HG02759 (cell line): ENCODE measurements at regions not wholly inside any gene's neighbourhood (a gene's known extent, or its start where the extent isn't known, plus 50 kb on each side); places are given as distances from the start of the nearest gene placed in this dataset.

Experiments used
- ATAC-seq: cut with Tn5 transposase; IDR thresholded peaks from one replicate; pipeline ENCODE4 v1.9.1; 2021; ENCODE audit warnings: mild to moderate bottlenecking, moderate library complexity; ENCODE audit not compliant: unreplicated experiment

DNA sequence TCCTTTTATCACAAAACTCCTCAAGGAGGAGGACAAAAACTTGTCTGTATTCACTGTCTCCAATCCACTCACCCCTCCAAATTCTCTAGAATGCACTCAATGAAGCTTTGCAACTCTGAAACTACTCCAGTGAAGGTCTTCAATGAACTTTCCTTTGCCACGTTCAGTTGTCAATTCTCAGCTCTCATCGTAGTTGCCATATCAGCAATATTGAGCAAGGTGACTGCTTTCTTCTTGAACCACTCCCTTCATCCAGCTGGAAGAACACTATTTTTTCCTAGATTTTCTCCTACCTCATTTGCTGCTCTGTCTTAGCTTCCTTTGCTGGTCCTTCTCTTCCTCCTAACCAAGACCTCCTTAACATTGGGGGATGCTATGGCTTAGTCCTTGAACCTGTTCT, 191.8 kb downstream of the KDR start:
- no peak for ATAC-seq

DNA sequence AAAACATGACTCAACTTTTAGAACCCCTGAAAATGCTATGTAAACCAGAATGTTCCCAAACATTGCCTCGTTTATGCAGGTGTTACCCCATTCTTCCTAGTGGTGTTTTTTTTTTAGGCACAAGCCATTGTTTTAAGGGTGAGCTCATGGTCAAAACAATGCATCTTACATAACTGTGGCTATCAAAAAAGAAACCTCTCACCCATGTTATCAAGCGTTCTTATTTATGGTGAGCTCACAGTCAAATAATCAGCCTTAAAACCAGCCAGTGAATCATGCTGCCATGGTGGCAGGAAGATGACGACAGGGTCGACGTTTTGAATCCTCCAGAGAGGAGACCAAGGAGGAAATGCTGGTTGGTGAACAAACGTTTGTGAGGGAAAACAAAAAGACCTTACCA, 195.2 kb downstream of the KDR start:
- no peak for ATAC-seq

DNA sequence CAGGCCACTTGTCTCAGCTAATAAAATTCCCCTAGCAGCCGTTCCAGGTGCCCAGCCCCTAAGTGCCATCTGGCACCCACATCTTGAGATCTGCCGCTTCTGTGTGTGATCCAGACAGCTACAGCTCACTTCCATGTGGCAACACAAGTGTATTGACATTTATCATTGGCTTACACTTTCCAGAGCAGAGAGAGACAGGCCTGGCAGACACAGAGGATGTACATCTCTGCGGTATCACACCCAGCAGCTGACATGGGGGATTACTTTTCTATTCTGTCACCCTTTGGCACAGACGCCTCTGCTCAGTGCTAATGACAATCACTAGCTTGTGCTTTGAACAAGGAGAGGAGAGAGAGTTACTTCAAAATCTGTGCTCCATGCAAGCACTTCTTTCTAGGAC, 195.9 kb downstream of the KDR start:
- ATAC-seq = no peak

DNA sequence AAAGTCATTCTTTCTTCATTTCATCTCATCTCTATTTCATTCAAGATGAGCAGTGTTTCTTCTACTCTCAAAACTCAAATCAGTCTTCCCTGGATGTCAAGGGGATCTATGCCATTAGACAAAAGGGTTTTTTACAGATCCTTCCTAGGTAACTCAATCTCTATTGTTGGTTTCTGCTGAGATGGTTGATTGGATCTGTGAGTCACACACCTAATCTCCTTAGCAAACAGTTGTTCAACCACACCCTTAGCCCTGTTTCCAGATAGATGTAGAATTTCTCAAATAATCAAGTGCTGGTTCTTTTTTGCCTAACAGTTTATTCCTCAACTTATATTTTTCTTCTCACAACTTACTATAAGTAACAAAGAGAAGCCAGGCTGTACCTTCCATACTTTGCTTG, 200.5 kb downstream of the KDR start:
- no peak for ATAC-seq

DNA sequence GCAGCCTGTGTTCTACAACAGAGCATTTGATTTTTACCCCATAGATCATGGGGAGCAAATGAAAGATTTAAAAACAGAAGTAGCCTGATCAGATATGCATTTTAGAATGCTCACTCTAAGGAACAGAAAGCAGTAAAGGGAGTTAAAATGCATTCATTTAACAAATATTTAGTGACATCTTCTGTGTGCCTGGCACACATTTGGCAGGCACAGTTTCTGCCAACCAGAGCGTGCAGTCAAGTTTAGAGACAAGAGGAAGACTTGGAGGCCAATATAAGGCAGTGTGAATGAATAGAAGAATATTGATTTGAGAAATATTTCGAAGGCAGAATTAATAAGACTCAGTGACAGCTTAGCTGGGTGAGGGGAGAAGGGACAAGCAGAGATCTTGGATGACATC, 210.1 kb downstream of the KDR start:
- ATAC-seq = no peak

DNA sequence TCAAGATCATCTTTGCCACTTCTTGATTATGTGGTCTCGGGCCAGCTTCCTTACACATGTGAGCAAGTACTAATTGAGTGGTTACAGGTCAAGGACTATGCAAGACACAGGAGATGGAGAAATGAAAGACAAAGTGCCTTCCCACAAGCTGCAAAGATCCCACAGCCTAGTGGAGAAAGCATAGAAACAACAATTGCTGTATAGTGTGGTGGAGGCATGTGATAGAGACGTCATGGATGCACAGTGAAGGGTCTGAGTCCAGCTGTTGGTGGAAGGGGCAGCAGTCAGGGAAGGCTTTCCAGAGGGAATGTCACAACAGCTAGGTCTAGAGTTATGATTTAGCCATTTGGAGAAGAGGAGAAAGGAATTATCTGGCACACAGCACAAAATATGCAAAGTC, 210.6 kb downstream of the KDR start:
- ATAC-seq = no peak

DNA sequence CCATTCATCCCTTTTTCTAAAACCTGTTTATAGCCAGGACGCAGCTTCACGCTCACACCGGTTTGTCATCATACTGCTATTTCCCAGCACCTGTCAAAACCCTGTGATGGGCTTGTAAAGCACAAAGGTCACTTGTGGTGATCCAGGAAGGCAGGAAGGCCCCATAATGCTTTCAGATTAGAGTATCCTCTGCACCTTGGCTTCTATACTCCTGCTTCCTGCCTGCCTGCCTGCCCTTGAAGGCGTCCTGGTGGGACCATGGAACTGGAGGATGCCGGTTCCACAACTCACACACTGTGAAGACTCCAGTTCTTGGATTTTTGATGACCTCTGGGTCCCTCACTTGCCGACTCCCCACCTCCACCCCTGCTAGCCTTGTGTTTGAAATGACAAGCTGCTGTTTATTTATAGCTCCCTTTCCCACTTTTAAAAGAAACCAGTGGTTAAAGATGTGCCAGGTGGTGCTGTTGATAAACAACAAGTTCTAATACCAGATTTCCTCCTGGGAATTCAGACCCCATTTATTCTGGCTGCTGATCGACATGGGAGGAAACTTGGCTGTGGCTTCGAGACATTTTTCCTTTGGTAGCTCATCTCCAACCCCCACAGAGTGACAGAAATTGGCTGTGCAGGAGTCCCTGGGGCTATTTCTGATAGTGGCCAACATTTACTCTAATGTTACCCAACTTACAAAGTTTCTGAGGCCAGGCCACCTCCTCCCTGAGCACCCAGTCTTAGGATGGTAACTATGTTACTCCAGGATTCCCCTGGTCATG, 211.5 kb downstream of the KDR start:
- ATAC-seq = no peak

DNA sequence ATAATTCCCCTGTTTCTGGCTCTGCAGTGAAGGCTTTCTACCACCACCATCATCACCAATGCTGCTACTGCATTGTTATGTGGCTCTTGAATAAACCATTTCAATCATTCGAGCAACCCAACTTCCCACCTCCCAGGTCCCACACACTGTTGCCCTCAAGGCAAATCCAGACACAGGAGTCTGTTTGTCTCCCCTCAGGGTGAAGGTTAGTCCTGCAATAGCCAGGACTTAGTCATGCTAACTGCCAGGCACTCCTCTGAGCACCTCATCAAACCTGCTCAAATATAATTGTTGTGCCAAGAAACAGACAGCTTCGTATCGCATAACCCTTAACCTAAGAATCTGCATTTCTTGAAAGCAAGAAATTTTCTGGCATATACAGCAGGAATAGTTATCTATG, 213.2 kb downstream of the KDR start:
- no peak for ATAC-seq

DNA sequence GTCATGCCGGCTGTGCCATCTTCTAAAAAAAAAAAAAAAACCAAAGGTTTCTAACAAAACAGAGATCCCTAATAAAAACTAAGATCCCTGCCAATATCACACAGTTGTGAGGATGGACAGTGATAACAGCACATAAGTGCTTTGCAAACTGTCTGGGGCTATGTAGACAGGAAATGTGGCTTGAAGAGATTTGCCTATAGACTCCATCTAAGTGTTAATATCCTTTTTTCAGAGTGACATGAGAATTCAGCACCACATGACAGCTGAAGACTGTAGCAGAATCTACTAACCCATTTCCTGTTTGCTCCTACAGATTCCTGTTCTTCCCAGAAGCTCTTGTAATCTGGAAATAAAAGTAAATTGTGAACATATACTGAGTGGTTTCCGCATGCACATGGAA, 215.4 kb downstream of the KDR start:
- no peak for ATAC-seq

DNA sequence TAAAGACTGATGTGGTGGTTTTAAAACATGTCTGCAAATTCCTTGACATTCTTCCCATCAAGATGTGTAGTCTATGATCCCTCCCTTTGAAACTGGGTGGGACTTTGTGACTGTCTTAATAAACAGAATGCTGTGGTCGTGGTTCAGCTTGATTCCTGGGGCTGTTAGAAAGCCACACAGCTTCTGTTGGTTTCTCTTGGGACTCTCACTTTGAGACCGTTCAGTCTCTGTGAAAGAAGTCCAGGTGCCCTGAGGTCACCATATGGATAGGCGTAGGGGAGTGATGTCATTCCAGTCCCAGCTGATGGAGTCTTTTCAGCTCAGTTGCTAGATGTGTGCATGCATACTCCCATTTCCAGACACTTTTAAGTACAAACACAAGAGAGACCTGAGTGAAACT, 216.6 kb downstream of the KDR start:
- no peak for ATAC-seq

DNA sequence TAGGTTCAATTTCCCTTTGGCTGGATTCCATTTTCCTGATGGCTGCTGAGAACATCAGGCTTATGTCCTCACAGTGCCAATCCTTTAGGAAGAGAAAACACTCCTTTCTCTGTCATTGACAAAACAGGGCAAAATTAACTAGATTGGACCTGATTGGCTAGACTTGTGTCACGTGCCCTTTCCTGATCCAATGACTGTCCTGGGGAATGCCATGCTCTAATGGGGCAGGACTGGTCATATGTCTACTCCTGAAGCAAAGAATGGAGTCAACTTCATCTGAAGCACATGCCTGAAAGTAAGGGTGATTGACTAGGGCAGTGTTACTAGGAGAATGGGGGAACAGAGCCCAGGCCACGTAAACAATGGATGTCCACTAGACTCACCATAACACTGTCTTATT, 220.4 kb downstream of the KDR start:
- ATAC-seq = no peak

DNA sequence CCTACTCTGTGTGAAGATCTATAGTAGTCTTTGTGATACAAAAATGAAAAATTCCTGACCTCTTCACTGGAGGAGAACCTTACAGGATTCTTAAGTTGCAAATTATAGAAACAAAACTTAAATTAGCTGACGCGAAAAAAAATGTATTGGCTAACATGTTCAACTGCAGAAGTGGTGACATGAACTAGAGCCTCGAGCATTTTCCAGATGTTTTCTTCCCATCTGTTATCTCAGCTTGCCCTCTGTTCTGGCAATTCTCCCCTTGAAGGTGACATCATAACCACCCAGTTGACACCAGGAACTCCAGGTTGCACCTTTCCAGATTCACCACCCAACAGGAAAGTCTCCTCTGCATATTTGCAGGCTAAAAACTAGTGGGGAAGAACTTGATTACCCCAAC, 222.4 kb downstream of the KDR start:
- ATAC-seq = no peak

DNA sequence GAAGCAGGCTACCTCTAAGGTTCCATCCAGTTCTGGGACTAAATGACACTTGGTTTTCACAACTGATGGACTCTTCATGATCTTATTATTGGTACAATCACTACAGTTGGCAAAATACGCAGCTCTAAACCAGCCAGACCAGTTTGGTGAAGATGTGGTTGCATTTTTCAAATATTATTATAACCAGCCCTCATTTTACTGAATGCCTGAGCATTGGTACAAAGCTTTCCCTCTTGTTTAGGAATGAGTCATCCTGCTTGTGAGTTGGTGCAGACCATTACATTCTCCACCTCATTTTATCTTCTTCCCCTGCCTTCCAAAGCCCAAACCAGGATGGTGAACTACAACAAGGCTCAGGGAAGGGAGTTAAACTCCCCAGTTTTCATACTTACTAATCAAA, 223.1 kb downstream of the KDR start:
- no peak for ATAC-seq

DNA sequence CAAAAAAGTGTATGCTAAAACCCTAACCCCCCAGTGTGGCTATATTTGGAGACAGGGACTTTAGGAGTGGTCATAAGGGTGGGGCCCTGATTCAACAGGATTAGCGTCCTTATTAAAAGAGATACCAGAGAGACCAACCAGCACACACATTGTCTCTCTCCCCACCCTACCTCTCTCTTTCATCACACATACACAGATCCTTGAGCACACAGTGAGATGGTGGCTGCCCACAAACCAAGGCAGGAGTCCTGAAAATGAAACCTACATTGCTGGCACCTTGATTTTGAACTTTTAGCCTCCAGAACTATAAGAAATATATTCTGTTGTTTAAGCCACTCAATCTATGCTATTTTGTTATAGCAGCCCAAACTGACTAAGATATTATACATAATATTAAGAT, 224.2 kb downstream of the KDR start:
- no peak for ATAC-seq

DNA sequence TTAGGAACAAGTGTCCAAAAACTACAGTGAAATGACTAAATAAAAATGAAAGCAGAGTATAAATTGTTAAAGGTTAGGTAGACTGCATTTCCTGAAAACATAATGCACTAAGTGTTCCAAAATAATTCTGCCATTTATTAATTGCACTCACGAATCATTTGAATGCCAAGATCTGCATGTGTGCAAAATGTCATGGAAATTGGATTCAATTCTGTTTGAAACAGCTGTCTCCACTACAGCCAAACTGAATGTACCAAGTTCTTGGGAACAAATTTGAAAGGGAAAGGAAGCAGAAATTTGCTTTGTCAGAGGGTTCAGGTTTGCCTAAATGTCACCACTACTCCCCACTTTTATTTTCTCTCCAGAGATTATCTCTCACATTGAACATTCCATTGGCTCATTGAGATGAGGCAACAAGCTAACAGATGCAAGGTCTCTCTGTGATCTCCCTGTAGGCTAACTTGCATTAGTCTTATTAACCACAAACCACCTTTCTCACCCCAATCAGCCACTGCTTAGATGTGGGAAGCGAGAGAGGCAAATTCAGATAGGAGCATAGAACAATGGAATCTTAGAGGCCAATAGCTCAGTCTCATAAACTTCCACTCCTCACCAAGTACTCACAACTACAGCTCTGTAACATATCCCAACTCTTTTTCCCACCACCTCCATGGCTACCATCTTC, 226.6 kb downstream of the KDR start:
- no peak for ATAC-seq

DNA sequence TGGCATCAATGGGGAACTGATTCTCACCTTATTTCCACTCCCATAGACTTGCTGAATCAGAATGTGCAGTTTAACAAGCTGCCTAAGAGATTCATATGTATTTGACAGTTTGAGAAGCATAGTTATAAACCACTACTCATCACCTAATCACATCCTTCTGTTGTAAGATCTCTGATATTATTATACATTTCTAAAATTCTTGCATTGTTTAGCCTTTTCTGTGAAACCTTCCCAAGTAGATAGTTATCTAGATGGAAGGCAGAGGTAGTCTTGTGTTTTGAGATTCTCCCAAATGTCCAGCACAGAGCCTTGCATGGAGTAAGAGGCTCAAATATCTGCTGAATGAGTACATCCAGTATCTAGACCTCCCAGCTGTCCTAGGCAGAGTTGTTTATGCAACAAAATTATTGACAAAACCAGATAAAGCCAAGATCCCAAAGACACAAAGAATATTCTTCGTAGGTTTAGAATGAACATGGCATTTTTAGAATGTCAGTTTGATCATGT, 227.3 kb downstream of the KDR start:
- no peak for ATAC-seq

DNA sequence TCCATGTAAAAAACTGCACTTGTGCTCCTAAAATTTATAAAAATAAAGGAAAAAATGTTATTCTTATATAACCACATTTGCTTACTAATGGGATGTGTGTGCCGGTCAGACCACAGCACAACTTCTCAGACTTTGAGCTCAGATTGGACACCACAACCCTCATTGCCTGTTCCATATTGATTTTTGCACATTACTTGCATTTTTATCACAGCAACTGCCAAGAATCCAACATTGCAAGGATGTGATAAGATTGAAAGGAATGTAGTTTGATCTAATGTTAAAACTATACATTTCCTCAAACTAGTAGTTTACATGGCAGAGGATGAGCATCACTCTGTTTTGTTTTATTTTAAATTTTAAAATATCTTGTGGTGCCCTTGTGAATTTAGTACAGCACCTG, 227.8 kb downstream of the KDR start:
- no peak for ATAC-seq

DNA sequence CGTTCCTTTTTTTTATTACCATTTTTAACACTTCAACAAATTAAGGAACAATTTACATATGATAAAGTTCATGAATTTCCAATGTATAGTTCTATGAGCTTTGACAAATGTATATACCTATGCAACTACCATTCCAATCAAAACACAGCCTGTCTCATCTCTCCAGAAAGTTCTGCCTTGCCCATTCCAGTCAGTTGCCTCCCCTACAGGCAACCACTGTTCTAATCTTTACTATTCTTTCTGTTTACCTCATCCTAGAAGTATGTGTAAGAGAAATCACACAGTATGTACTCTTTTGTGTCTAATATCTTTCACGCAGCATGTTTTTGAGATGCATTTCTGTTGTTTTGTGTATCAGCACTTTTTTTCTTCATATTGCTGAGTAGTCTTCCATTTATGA, 224.9 kb downstream of the KIT start:
- no peak for ATAC-seq

DNA sequence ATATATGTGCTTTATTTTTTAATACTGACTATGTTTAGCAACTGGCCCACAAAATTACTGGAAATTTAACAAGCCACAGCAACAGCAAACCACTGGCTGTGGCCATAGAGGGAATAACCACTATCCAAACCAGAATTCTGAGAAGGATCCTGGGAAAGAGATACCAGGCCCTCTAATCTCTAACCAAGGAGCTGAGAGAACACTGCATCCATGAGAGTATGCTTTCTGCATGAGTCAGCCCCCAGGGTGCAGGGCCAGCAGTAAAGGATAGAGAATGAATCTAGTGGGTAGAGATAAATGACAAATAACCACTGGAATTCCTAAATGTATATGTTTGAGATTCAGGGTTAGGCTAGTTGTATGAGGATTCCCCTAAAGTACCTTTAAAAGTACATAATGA, 221.8 kb downstream of the KIT start:
- ATAC-seq = no peak

DNA sequence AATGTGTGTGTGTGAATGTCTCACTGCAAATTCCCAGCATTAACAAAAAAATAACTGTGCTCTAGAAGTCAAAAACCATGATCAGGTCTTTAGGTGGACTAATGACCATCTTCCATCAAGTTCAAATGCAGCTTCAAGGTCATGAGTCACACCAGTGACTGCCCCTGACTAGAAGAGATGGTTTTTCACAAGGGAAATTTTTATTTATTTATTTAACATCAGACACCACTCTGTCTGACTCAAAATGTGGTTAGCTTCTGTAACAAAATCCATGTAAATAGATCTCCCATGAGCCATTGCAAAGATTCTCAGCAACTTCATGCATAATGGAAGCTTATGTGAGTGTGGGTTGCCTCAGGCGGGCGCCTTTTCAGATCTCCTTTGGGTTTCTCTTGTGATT, 219.2 kb downstream of the KIT start:
- ATAC-seq = no peak

DNA sequence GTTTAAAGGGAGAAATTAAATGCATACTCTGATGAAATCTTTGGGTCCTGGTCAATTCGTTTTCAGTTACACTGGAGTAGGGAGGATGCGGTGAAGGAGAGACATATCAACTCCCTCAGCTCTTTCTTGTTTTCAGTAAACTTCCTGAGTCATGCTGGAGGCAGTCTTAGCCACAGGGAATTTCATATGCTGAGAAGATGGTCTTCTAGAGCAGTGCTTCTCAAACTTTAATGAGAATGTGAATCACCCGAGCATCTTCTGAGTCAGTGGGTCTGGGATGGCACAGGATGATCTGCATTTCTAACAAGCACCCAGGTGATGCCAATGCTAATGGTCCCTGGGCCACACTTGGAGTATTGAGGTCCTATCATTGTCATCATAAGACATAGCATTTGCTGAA, 214.5 kb downstream of the KIT start:
- ATAC-seq = no peak

DNA sequence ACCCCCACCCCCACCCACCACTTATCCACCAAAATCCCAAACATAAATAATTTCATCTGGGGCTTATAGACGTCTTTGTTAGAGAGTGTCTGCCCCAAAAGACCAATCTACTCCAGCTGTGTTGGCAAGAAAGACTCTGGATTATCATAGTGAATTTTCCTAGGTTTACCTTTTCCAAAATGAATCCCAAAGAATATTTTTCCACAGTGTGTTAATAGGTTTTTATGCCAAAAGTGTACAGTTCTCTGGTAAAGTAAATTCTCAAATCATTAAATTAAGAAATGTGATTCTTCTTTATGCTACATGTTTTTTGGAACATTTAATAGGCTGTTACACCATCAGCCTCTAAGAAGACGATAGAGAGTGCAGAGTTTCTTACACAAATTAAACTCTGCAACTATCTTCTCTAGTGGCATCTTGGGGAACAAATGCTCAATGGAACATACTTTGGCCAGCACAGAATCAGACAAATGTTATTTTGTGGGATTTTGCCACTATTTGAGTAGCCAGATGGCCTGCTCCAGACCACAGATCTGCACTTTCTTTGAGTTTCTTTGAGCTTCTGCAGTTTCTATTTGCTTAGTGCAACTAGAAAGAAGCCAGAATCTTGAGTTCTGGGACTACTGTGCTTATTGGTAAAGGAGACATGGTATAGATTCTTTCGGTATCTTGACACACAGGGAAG, 206.0 kb downstream of the KIT start:
- no peak for ATAC-seq
